ENCODE measurements at regions not wholly inside any gene's neighbourhood (a gene's known extent, or its start where the extent isn't known, plus 50 kb on each side); places are given as distances from the start of the nearest gene placed in this dataset.

- no peak for DNase-seq (ENCODE audit: low read depth)
Observed at GRCh38 chr21:32216293-32216692, 62.6 kb downstream of the MIS18A start.

- DNase-seq (ENCODE audit: low read depth), result no peak
Observed at GRCh38 chr21:32215306-32215685, 63.6 kb downstream of the MIS18A start.

- DNase-seq (ENCODE audit: low read depth), result no peak
Observed at GRCh38 chr21:32214654-32215305, 64.1 kb downstream of the MIS18A start.

- no peak for DNase-seq (ENCODE audit: low read depth)
Observed at GRCh38 chr21:32212116-32212515, 66.7 kb downstream of the MIS18A start.

GRCh38 chr21:32211306-32211705, 67.5 kb downstream of the MIS18A start:
- DNase-seq (ENCODE audit: low read depth), result no peak

- DNase-seq (ENCODE audit: low read depth), result no peak
Observed at GRCh38 chr21:32209580-32209979, 69.3 kb downstream of the MIS18A start.

GRCh38 chr21:32207406-32207716, 71.5 kb downstream of the MIS18A start:
- no peak for DNase-seq (ENCODE audit: low read depth)

GRCh38 chr21:32206631-32207405, 72.0 kb downstream of the MIS18A start:
- no peak for DNase-seq (ENCODE audit: low read depth)

GRCh38 chr21:32203877-32204480, 74.9 kb downstream of the MIS18A start:
- DNase-seq (ENCODE audit: low read depth), result no peak

- no peak for DNase-seq (ENCODE audit: low read depth)
Observed at GRCh38 chr21:32200029-32200428, 78.8 kb downstream of the MIS18A start.

- no peak for DNase-seq (ENCODE audit: low read depth)
Observed at GRCh38 chr21:32198384-32198783, 80.5 kb downstream of the MIS18A start.

- no peak for DNase-seq (ENCODE audit: low read depth)
Observed at GRCh38 chr21:32197896-32198295, 81.0 kb downstream of the MIS18A start.

- no peak for DNase-seq (ENCODE audit: low read depth)
Observed at GRCh38 chr21:32196001-32196400, 82.8 kb downstream of the MIS18A start.

- no peak for DNase-seq (ENCODE audit: low read depth)
Observed at GRCh38 chr21:32193098-32193465, 85.8 kb downstream of the MIS18A start.

- no peak for DNase-seq (ENCODE audit: low read depth)
Observed at GRCh38 chr21:32192291-32193097, 86.4 kb downstream of the MIS18A start.

- DNase-seq (ENCODE audit: low read depth), result no peak
Observed at GRCh38 chr21:32190493-32191144, 88.2 kb downstream of the MIS18A start.

GRCh38 chr21:32189688-32190483, 89.0 kb downstream of the MIS18A start:
- DNase-seq (ENCODE audit: low read depth), result no peak

GRCh38 chr21:32186804-32187203, 92.0 kb downstream of the MIS18A start:
- no peak for DNase-seq (ENCODE audit: low read depth)

GRCh38 chr21:32185726-32186125, 93.1 kb downstream of the MIS18A start:
- no peak for DNase-seq (ENCODE audit: low read depth)

GRCh38 chr21:32185103-32185502, 93.7 kb downstream of the MIS18A start:
- no peak for DNase-seq (ENCODE audit: low read depth)

- no peak for DNase-seq (ENCODE audit: low read depth)
Observed at GRCh38 chr21:32184485-32184884, 94.4 kb downstream of the MIS18A start.
